SU-DHL-6 (cell line): ENCODE measurements at regions not wholly inside any gene's neighbourhood (a gene's known extent, or its start where the extent isn't known, plus 50 kb on each side); places are given as distances from the start of the nearest gene placed in this dataset.

ENCODE experiments used
- EZH2phosphoT487 ChIP-seq: fragments of 200-600 bp; sonication (generic), shearing (Covaris generic); conservative IDR thresholded peaks from 2 replicates; pipeline ENCODE4 v1.6.1; 2018; ENCODE audit warnings: mild to moderate bottlenecking, antibody characterized with exemption, low read length, moderate library complexity, mixed read lengths
- TF ChIP-seq, protein P1 (sequence below): fragments of 200-600 bp; sonication (generic); IDR thresholded peaks from one replicate; pipeline ENCODE4 v1.5.1; 2017; ENCODE audit warnings: antibody characterized with exemption, mild to moderate bottlenecking, low read length, moderate library complexity; ENCODE audit not compliant: insufficient read depth, poor library complexity, severe bottlenecking

DNA sequence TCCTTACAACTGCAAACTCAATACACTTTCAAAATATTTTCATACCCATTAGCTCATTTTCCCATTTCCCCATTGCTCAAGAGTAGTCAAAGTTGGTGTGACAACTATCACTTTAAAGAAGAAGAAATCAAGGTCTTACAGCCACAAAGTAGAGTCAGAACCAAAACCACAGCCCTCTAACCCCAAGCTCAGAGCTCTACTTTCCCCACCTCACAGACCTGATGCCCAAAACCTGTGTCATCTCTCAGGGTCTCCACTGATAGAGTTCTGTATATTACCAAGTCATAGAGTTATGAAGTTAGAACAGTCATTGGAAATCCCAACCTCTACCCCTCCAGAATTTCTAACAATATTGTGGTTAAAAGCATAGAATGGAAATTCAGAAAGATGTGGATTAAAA, 505.8 kb downstream of the RAB28 start:
- TF ChIP-seq, protein P1, sequence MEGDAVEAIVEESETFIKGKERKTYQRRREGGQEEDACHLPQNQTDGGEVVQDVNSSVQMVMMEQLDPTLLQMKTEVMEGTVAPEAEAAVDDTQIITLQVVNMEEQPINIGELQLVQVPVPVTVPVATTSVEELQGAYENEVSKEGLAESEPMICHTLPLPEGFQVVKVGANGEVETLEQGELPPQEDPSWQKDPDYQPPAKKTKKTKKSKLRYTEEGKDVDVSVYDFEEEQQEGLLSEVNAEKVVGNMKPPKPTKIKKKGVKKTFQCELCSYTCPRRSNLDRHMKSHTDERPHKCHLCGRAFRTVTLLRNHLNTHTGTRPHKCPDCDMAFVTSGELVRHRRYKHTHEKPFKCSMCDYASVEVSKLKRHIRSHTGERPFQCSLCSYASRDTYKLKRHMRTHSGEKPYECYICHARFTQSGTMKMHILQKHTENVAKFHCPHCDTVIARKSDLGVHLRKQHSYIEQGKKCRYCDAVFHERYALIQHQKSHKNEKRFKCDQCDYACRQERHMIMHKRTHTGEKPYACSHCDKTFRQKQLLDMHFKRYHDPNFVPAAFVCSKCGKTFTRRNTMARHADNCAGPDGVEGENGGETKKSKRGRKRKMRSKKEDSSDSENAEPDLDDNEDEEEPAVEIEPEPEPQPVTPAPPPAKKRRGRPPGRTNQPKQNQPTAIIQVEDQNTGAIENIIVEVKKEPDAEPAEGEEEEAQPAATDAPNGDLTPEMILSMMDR = no peak
- TF ChIP-seq EZH2phosphoT487 = no peak
